Retinal pigment epithelial cell (primary cell): ENCODE measurements at regions not wholly inside any gene's neighbourhood (a gene's known extent, or its start where the extent isn't known, plus 50 kb on each side); places are given as distances from the start of the nearest gene placed in this dataset.

ENCODE experiments used
- DNase-seq: peaks from one replicate; pipeline ENCODE4 v3.0.0-alpha.2; 2010; ENCODE audit warnings: low read depth
- H3K4me3 ChIP-seq: 2 replicates; pipeline ENCODE4 v1.5.1; 2011; ENCODE audit warnings: mild to moderate bottlenecking, low read length, control low read depth, moderate library complexity
- CTCF ChIP-seq: conservative IDR thresholded peaks from 2 replicates; pipeline ENCODE4 v1.5.1; 2011; ENCODE audit warnings: low read depth, low read length, control low read depth, inconsistent platforms

GRCh38 chr7:13538669-13539068, 450.8 kb downstream of the ETV1 start:
- no peak for TF ChIP-seq CTCF
- no peak for DNase-seq
- no peak overlapping the region for H3K4me3 ChIP-seq

GRCh38 chr7:13540429-13540828, 449.0 kb downstream of the ETV1 start:
- TF ChIP-seq CTCF = no peak
- no peak for DNase-seq
- no peak overlapping the region for H3K4me3 ChIP-seq

GRCh38 chr7:13541326-13541725, 448.1 kb downstream of the ETV1 start:
- no peak for DNase-seq
- TF ChIP-seq CTCF = no peak
- H3K4me3 ChIP-seq = no peak overlapping the region

- DNase-seq = no peak
- no peak for TF ChIP-seq CTCF
These were observed 447.0 kb downstream of the ETV1 start for GRCh38 chr7:13542451-13542850.

GRCh38 chr7:13551503-13551902, 438.0 kb downstream of the ETV1 start:
- DNase-seq = peak; percentile 51
- H3K4me3 ChIP-seq = no peak overlapping the region
- no peak for TF ChIP-seq CTCF

More at GRCh38 chr7:13542451-13542850, 447.0 kb downstream of the ETV1 start:
- H3K4me3 ChIP-seq = no peak overlapping the region

- H3K4me3 ChIP-seq = no peak overlapping the region
- no peak for DNase-seq
- no peak for TF ChIP-seq CTCF
These were observed 429.0 kb downstream of the ETV1 start for GRCh38 chr7:13560441-13560840.

GRCh38 chr7:13563257-13563656, 426.2 kb downstream of the ETV1 start:
- no peak for TF ChIP-seq CTCF
- no peak for DNase-seq
- H3K4me3 ChIP-seq = no peak overlapping the region
